ENCODE measurements at regions not wholly inside any gene's neighbourhood (a gene's known extent, or its start where the extent isn't known, plus 50 kb on each side); places are given as distances from the start of the nearest gene placed in this dataset.

GRCh38 chr6:28766426-28766825 lies 157.4 kb downstream of the TRIM27 start:
- TF ChIP-seq, protein P1, sequence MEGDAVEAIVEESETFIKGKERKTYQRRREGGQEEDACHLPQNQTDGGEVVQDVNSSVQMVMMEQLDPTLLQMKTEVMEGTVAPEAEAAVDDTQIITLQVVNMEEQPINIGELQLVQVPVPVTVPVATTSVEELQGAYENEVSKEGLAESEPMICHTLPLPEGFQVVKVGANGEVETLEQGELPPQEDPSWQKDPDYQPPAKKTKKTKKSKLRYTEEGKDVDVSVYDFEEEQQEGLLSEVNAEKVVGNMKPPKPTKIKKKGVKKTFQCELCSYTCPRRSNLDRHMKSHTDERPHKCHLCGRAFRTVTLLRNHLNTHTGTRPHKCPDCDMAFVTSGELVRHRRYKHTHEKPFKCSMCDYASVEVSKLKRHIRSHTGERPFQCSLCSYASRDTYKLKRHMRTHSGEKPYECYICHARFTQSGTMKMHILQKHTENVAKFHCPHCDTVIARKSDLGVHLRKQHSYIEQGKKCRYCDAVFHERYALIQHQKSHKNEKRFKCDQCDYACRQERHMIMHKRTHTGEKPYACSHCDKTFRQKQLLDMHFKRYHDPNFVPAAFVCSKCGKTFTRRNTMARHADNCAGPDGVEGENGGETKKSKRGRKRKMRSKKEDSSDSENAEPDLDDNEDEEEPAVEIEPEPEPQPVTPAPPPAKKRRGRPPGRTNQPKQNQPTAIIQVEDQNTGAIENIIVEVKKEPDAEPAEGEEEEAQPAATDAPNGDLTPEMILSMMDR (IDR thresholded peaks at IDR 0.05; ENCODE audit: unreplicated experiment): no peak
- Mint-ChIP-seq H3K9me3 (ENCODE audit: low read depth) (no peaks in the 10 kb centered on the region), H3K4me3 (ENCODE audit: low read depth) (no peak overlapping the region), H3K36me3 (ENCODE audit: insufficient read depth) (no peaks in the 10 kb centered on the region), H3K27me3 (peaks cover 94% of the 10 kb centered on the region), H3K4me1 (ENCODE audit: low read depth) (peaks cover 18% of the 10 kb centered on the region), H3K27ac (no peak overlapping the region)
- no peak for DNase-seq (ENCODE audit: low spot score, unreplicated experiment)

GRCh38 chr6:28767133-28767532 lies 156.7 kb downstream of the TRIM27 start:
- peaks cover 18% of the 10 kb centered on the region for H3K4me1 Mint-ChIP-seq (ENCODE audit: low read depth)

GRCh38 chr6:28767691-28768090 lies 156.1 kb downstream of the TRIM27 start:
- no peak for DNase-seq (ENCODE audit: low spot score, unreplicated experiment)
- Mint-ChIP-seq H3K27ac (no peak overlapping the region), H3K27me3 (peaks cover 97% of the 10 kb centered on the region), H3K4me1 (ENCODE audit: low read depth) (peaks cover 19% of the 10 kb centered on the region), H3K36me3 (ENCODE audit: insufficient read depth) (no peaks in the 10 kb centered on the region), H3K9me3 (ENCODE audit: low read depth) (no peaks in the 10 kb centered on the region), H3K4me3 (ENCODE audit: low read depth) (no peak overlapping the region)
- TF ChIP-seq, protein P1 (IDR thresholded peaks at IDR 0.05; ENCODE audit: unreplicated experiment): no peak

More at GRCh38 chr6:28767133-28767532, 156.7 kb downstream of the TRIM27 start:
- TF ChIP-seq, protein P1 (IDR thresholded peaks at IDR 0.05; ENCODE audit: unreplicated experiment): no peak
- H3K27me3 Mint-ChIP-seq: peaks cover 96% of the 10 kb centered on the region
- DNase-seq (ENCODE audit: low spot score, unreplicated experiment): no peak
- H3K9me3 Mint-ChIP-seq (ENCODE audit: low read depth): no peaks in the 10 kb centered on the region
- H3K36me3 Mint-ChIP-seq (ENCODE audit: insufficient read depth): no peaks in the 10 kb centered on the region
- H3K27ac Mint-ChIP-seq: no peak overlapping the region
- H3K4me3 Mint-ChIP-seq (ENCODE audit: low read depth): no peak overlapping the region

- no peak overlapping the region for H3K27ac Mint-ChIP-seq
- H3K36me3 Mint-ChIP-seq (ENCODE audit: insufficient read depth): no peaks in the 10 kb centered on the region
- TF ChIP-seq, protein P1 (IDR thresholded peaks at IDR 0.05; ENCODE audit: unreplicated experiment): no peak
- H3K4me1 Mint-ChIP-seq (ENCODE audit: low read depth): peaks cover 22% of the 10 kb centered on the region
- H3K9me3 Mint-ChIP-seq (ENCODE audit: low read depth): no peaks in the 10 kb centered on the region
- H3K4me3 Mint-ChIP-seq (ENCODE audit: low read depth): no peak overlapping the region
- H3K27me3 Mint-ChIP-seq: peaks cover 97% of the 10 kb centered on the region
- no peak for DNase-seq (ENCODE audit: low spot score, unreplicated experiment)
These were observed 155.4 kb downstream of the TRIM27 start for GRCh38 chr6:28768187-28768913.

DNA sequence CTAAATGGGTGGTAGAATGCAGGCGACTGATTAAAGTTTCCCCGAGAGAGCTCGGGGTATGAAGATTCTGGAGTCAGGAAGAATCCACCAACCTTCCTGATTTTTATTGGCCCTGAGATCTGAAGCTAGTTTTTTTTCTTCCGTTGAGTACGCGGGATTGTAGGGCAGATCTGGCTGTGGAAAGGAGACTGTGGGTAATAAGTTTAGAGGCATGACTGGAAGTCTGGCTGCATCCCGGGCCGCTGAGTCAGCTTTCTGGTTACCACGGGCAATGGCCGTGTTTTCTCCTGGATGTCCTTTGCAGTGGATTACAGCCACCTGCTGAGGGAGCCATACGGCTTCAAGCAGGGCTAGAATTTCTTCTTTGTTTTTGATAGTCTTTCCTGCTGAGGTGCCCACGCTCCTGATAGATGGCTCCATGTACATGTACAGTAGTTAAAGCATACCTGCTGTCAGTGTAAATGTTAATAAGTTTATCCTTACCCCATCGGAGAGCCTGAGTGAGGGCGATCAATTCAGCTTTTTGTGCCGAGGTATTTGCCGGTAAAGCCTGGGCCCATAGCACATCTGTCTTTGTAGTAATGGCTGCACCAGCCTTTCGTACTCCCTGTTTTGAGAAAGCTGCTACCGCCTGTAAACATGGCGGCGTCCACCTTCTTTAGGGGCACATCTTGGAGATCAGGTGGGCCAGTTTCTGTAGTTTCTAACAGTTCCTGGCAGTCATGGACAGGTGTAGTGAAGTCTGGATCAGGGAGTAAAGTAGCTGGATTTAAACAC lies 154.0 kb downstream of the TRIM27 start:
- H3K9me3 Mint-ChIP-seq (ENCODE audit: low read depth): no peaks in the 10 kb centered on the region
- H3K36me3 Mint-ChIP-seq (ENCODE audit: insufficient read depth): no peaks in the 10 kb centered on the region
- H3K4me1 Mint-ChIP-seq (ENCODE audit: low read depth): peaks cover 21% of the 10 kb centered on the region
- peaks cover 97% of the 10 kb centered on the region for H3K27me3 Mint-ChIP-seq
- no peak for DNase-seq (ENCODE audit: low spot score, unreplicated experiment)
- no peak overlapping the region for H3K27ac Mint-ChIP-seq
- TF ChIP-seq, protein P1 (IDR thresholded peaks at IDR 0.05; ENCODE audit: unreplicated experiment): peak; percentile 52
- no peak overlapping the region for H3K4me3 Mint-ChIP-seq (ENCODE audit: low read depth)
